HEK293 (cell line): ENCODE measurements at regions not wholly inside any gene's neighbourhood (a gene's known extent, or its start where the extent isn't known, plus 50 kb on each side); places are given as distances from the start of the nearest gene placed in this dataset.

Source experiments
- KLF7 ChIP-seq: fragments of 450-650 bp; formaldehyde crosslinking; IDR thresholded peaks from 2 replicates; pipeline ENCODE4 v1.5.1; 2016; ENCODE audit warnings: missing biosample characterization, missing genetic modification characterization, borderline replicate concordance
- TRIM28 ChIP-seq: IDR thresholded peaks from 2 replicates; pipeline ENCODE4 v1.6.1; 2011; ENCODE audit warnings: low read length, control low read depth, borderline replicate concordance
- ZNF133 ChIP-seq: fragments of 450-650 bp; formaldehyde crosslinking; IDR thresholded peaks from 2 replicates; pipeline ENCODE4 v1.5.1; 2016; ENCODE audit warnings: missing biosample characterization, missing genetic modification characterization
- ZNF138 ChIP-seq: fragments of 450-650 bp; formaldehyde crosslinking; IDR thresholded peaks from 2 replicates; pipeline ENCODE4 v1.5.1; 2016; ENCODE audit warnings: missing biosample characterization, missing genetic modification characterization, borderline replicate concordance
- ZNF155 ChIP-seq: fragments of 450-650 bp; formaldehyde crosslinking; IDR thresholded peaks from 2 replicates; pipeline ENCODE4 v1.5.1; 2016; ENCODE audit warnings: missing biosample characterization, missing genetic modification characterization
- ZNF292 ChIP-seq: fragments of 450-650 bp; formaldehyde crosslinking; IDR thresholded peaks from 2 replicates; pipeline ENCODE4 v1.5.1; 2016; ENCODE audit warnings: low read depth, missing biosample characterization, missing genetic modification characterization, borderline replicate concordance
- ZNF324 ChIP-seq: fragments of 450-650 bp; formaldehyde crosslinking; IDR thresholded peaks from 2 replicates; pipeline ENCODE4 v1.5.1; 2016; ENCODE audit warnings: missing biosample characterization, missing genetic modification characterization
- ZNF670 ChIP-seq: fragments of 450-650 bp; formaldehyde crosslinking; IDR thresholded peaks from 2 replicates; pipeline ENCODE4 v1.5.1; 2016; ENCODE audit warnings: missing biosample characterization, missing genetic modification characterization, low read depth
- ZNF791 ChIP-seq: fragments of 450-650 bp; formaldehyde crosslinking; IDR thresholded peaks from 2 replicates; pipeline ENCODE4 v1.5.1; 2016; ENCODE audit warnings: missing biosample characterization, missing genetic modification characterization
- TF ChIP-seq, protein P1 (sequence below): fragments of 450-650 bp; formaldehyde crosslinking; IDR thresholded peaks from 2 replicates; pipeline ENCODE4 v1.5.1; 2016; ENCODE audit warnings: missing biosample characterization, missing genetic modification characterization
- TF ChIP-seq, protein P2 (sequence below): sonication (generic); formaldehyde crosslinking; IDR thresholded peaks from 2 replicates; pipeline ENCODE4 v1.8.1; 2022; ENCODE audit warnings: mild to moderate bottlenecking, moderate library complexity, missing genetic modification reagents
- TF ChIP-seq, protein P3 (sequence below): fragments of 450-650 bp; formaldehyde crosslinking; IDR thresholded peaks from 2 replicates; pipeline ENCODE4 v1.5.1; 2016; ENCODE audit warnings: missing biosample characterization, missing genetic modification characterization

DNA sequence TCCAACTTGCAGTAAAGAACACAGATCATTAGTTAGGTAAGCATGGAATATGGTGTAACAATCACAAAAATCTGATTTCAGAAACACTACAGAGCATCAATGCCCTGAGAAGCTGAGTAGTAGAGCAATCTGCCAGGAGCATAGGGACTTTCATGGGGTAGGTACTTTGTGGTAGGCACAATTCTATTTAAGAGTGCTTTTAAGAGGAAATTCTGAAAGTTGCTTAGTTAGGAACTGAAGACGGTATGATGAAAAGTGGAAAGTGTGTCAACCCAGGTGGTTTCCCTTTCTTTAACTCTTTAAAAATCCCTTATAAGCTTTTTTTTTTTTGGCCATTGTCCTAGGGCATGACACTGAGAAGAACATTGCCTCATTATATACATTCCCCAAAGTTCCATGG lies 535.7 kb upstream of the FBXO33 start:
- TF ChIP-seq KLF7 = no peak
- TF ChIP-seq TRIM28 = no peak
- no peak for TF ChIP-seq ZNF670
- TF ChIP-seq ZNF138 (tag by site-specific recombination) = no peak
- no peak for TF ChIP-seq ZNF292 (tag by site-specific recombination)
- TF ChIP-seq ZNF791 (tag by site-specific recombination) = no peak
- no peak for TF ChIP-seq ZNF155 (tag by site-specific recombination)
- TF ChIP-seq, protein P1, sequence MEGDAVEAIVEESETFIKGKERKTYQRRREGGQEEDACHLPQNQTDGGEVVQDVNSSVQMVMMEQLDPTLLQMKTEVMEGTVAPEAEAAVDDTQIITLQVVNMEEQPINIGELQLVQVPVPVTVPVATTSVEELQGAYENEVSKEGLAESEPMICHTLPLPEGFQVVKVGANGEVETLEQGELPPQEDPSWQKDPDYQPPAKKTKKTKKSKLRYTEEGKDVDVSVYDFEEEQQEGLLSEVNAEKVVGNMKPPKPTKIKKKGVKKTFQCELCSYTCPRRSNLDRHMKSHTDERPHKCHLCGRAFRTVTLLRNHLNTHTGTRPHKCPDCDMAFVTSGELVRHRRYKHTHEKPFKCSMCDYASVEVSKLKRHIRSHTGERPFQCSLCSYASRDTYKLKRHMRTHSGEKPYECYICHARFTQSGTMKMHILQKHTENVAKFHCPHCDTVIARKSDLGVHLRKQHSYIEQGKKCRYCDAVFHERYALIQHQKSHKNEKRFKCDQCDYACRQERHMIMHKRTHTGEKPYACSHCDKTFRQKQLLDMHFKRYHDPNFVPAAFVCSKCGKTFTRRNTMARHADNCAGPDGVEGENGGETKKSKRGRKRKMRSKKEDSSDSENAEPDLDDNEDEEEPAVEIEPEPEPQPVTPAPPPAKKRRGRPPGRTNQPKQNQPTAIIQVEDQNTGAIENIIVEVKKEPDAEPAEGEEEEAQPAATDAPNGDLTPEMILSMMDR (tag by site-specific recombination) = no peak
- no peak for TF ChIP-seq ZNF133
- TF ChIP-seq, protein P2, sequence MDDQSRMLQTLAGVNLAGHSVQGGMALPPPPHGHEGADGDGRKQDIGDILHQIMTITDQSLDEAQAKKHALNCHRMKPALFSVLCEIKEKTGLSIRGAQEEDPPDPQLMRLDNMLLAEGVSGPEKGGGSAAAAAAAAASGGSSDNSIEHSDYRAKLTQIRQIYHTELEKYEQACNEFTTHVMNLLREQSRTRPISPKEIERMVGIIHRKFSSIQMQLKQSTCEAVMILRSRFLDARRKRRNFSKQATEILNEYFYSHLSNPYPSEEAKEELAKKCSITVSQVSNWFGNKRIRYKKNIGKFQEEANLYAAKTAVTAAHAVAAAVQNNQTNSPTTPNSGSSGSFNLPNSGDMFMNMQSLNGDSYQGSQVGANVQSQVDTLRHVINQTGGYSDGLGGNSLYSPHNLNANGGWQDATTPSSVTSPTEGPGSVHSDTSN (CRISPR knock-in tag) = no peak
- TF ChIP-seq, protein P3, sequence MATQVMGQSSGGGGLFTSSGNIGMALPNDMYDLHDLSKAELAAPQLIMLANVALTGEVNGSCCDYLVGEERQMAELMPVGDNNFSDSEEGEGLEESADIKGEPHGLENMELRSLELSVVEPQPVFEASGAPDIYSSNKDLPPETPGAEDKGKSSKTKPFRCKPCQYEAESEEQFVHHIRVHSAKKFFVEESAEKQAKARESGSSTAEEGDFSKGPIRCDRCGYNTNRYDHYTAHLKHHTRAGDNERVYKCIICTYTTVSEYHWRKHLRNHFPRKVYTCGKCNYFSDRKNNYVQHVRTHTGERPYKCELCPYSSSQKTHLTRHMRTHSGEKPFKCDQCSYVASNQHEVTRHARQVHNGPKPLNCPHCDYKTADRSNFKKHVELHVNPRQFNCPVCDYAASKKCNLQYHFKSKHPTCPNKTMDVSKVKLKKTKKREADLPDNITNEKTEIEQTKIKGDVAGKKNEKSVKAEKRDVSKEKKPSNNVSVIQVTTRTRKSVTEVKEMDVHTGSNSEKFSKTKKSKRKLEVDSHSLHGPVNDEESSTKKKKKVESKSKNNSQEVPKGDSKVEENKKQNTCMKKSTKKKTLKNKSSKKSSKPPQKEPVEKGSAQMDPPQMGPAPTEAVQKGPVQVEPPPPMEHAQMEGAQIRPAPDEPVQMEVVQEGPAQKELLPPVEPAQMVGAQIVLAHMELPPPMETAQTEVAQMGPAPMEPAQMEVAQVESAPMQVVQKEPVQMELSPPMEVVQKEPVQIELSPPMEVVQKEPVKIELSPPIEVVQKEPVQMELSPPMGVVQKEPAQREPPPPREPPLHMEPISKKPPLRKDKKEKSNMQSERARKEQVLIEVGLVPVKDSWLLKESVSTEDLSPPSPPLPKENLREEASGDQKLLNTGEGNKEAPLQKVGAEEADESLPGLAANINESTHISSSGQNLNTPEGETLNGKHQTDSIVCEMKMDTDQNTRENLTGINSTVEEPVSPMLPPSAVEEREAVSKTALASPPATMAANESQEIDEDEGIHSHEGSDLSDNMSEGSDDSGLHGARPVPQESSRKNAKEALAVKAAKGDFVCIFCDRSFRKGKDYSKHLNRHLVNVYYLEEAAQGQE (tag by site-specific recombination) = no peak
- TF ChIP-seq ZNF324 (tag by site-specific recombination) = no peak
